SHP77 treated with DMSO at 0.1 percent for 48 hours (cell line): ENCODE measurements at regions not wholly inside any gene's neighbourhood (a gene's known extent, or its start where the extent isn't known, plus 50 kb on each side); places are given as distances from the start of the nearest gene placed in this dataset.
"Not testable (repeated sequence)": the region's sequence is repeated elsewhere in the genome, so short reads cannot be mapped to it uniquely, and the experiment has no call there.

Source experiments
- DNase-seq: peaks from one replicate; lab custom pipeline; 2025; lab: John Stamatoyannopoulos, UW

DNA sequence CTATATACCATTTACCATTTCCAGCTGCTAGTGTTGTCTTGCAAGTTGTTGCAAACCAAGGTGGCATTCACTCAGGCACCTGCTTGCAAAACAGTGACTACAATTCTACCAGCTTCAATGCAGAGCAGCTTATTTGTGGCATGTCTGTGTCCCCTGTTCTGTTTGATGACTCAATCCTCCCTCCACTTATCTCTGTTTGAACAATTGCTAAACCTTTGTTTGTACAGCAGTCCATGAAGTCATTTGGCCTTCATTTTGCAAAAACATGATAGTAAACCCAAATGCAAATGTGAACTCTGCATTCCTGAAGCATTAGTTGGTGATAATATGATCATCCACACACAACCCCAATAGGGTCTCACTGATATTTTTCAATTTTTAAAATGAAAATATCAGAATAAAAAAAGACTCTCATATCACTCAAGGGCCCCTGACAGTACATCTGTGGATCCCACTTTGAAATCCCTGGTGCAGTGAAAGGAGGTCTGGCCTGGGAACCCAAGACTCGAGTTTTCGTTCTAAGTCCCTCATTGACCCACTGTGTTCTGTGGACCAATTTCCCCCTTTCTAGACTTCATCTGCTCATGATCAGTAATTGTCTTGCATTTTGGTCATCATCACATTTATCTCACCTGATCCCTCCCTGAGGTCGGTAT, 425.4 kb downstream of the RPS24 start:
- peak; percentile 92 for DNase-seq

DNA sequence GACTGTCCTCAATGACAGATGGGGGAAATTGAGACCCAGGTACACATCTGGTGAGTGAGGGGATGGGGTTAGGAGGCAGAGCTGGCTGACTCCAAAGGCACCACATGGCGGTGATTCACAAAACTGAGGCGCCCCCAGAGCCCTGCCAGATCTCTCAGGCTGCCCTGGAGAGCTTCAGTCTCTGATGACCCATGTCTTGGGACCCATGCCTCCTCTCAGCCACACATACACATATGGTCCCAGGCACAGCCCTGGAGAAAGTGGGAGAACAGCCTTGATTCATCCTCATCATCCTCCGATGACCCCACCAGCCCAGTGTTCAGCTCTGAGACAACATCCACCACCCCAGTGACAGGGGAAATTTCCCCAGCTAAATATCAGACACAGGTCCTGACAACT, 426.0 kb downstream of the RPS24 start:
- DNase-seq = no peak

DNA sequence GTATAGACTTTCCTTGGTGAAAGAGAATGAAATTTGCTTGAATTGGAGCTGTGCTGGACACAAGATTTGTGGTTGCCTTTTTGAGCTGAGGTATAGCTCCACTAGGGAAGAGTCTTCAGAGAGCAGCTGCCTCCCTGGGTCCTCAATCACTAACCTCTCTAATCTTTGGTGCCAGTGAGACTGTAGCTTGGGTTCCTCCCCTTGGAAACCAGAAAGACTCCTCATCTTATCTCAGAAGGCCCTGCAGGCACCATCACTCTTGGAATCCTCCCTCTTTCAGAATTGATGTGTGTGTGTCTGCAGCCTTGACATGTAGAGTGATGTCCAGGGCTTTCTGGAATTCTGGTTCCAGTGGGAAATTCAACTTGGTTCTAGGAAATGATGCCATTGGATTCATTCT, 426.5 kb downstream of the RPS24 start:
- no peak for DNase-seq

DNA sequence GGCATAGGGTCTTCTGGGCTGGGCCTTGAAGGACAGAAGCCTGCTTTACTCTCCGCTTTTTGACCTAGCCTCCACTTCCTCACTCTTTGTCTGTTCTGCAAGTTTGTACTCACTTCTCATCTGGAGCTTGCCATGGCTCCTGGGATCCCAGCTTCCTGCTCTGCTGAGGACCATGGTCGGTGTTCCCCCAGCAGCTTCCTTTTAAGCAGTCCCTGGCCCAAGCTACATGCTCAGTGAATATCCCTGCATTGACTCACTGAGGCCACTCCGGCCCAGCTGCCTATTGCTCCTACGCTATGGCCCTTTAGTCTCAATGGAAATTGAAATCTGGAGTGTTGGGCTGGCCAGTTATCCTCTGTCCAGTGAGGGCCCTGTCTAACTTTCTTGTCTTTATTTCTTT, 427.7 kb downstream of the RPS24 start:
- no peak for DNase-seq

DNA sequence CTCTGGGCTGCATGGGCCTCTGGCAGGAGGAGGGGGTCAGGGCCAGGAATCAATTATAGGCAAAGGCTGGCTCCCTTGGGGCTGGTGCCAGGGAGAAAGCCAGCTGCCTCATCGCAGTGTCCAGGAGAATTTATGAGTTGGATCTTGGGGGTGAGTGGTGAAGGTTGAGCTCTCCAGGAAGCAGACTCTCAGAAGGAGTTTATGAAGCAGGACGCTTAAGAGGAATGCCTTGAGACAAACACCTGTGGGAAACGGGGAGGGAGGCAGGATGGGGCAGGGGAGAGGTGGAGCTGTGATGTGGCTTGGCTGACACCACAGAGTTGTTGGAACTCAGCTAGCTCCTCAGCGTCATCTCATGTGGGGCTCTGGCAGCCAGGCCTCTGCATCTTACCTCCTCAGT, 428.5 kb downstream of the RPS24 start:
- DNase-seq = no peak

DNA sequence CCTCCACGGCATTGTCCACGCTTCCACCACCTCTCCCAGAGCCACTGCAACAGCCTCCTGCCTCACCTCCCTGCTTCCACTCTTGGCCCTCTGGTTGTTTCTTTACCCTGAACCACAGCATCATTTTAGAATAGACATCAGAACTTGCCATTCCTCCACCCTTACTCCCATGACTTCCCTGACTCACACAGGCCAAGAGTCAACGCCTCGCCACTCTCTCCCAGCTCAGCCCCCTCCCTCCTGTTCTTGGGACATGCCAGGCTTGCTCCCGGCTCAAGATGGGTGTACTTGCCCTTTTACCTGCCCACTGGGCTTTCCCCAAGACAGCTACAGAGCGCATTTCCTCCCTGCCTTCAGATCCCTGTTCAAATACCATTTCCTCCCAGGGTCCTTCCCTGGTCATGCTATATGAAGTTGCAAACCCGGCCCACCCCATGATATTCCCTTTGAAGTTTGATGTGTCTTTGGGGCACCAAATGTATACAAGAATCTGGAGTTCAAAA, 429.1 kb downstream of the RPS24 start:
- no peak for DNase-seq

DNA sequence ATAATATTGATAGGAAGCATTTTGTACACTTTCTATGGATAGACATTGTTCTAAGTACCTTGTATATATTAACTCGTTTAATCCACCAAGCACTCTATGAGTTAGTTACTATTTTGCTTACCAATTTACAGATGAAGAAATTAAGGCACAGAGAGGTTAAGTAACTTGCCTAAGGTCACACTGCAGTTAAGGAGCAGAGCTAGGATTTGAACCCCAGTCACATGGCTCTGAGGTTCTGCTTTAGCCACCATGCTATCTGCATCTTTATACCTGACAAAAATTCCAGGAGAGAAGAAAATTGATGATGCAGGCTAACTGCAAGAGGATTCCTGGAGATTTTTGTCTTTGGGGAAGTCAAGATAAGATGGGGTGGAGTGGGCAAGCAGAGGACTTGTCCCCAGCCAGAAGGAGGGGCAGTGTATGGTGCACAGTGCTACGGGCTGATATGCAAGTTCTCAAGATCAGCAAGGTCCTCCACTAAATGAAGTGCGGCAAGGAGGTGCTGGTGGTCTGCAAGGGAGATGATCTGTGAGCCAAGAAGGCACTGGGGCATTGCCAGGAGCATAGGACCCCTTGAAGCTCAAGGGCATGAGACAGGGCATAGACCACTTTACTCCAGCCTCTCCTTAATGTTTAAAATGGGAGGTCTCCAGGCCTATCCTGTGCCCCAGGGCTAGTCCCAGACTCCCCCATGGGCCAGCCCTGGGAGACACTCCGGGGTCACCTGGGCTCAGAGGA, 430.6 kb downstream of the RPS24 start:
- DNase-seq = no peak

DNA sequence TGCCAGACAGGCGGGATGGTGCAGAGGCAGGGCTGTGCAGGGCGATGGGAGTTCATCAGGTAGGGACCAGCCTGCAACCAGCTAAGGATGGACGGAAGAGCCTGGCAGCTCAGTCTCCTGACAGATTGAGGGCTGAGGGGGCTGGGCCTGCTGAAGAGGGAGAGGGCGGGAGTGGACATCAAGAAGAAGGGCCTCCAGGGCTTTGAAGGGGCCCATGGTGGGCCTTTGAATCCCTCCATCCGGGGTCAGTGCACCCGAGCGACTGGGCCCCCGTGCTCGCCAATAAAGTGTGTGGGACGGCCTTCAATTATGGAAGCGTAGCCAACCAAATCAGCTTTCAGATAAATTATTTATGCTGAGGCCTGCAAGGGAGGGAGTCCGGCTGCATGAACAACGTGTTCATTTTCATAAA, 431.2 kb downstream of the RPS24 start:
- no peak for DNase-seq

DNA sequence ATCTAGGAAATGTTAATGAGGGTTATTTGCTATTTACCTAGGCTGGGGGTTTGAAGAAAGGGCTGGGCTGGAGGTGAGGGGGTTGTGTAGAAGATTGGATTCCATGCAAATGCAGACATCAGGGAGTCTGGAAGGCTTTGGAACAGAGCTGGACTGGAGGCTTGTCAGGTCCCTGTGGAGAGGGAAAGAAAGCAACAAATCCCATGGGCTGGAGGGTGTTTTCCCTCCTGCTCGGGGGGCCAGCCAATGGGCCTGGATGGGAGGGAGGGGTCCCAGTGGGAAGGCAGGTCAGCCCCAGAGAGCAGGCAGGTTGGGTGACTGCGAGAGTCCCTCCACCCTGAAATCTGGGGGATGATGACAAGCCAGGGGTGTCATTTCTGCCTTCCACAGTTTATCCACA, 431.8 kb downstream of the RPS24 start:
- DNase-seq = no peak

DNA sequence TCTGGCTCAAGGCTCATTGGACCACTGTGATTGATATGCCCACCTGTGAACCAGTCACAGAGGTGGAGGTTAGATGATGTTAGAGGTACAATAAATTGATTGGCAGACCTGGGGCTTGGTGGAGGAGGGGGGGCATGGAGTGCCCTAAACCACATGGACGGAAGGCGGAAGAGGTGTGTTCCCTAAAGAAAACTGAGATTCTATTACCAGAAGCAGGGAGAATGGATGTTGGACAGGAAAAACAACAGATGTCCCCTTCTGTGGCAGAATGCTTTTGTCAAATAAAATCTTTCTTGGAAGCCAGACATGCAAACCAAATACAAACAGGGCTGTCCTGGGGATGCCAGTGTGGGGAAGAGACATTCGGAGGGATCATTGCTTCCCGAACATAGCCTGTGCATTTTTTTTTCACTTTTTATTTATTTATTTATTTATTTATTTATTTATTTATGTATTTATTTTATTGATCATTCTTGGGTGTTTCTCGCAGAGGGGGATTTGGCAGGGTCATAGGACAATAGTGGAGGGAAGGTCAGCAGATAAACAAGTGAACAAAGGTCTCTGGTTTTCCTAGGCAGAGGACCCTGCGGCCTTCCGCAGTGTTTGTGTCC, 433.9 kb downstream of the RPS24 start:
- DNase-seq = no peak

DNA sequence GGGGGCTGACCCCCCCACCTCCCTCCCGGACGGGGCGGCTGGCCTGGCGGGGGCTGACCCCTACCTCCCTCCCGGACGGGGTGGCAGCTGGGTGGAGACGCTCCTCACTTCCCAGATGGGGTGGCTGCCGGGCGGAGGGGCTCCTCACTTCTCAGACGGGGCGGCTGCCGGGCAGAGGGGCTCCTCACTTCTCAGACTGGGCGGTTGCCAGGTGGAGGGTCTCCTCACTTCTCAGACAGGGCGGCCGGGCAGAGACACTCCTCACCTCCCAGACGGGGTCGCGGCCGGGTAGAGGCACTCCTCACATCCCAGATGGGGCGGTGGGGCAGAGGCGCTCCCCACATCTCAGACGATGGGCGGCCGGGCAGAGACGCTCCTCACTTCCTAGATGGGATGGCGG, 435.1 kb downstream of the RPS24 start:
- DNase-seq = not testable (repeated sequence)

DNA sequence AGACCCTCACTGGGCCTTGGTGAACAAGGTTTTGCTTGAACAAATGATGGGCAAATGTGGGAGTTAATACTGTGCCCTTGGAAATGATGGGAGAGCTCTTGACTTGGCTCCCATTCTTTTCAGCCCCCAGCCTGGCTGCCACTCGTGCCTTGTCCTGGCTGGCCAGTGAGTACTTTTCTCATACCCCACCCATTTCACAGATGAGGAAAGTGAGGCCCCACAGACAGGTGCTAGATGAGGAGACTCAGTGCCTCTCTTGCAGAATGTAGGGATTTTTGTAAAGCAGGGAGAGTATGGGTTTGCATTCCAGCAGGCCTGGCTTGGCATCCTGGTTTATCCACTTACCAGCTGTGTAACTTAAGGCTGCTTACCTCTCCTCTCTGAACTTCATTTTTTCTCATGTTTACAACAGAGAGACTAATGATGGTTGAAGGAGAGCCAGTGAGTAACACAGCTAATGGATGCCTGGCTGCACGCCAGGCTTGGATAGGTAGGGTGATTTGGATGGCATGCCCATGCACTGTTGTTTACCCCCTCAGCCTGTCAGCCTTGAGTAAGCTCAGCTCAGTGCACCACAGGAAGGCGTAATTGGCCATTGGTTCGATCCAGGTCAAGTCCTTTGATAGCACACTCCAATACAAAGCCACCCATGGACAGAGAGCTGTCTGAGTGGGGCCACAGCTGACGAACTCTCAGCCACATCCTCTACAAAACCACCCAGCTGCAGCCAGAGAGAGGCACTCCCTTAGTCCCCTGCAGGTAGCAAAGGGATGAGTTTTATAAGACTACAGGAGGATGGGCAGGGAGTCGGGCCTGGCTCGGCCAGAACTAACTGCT, 436.8 kb downstream of the RPS24 start:
- peak; percentile 72 for DNase-seq

DNA sequence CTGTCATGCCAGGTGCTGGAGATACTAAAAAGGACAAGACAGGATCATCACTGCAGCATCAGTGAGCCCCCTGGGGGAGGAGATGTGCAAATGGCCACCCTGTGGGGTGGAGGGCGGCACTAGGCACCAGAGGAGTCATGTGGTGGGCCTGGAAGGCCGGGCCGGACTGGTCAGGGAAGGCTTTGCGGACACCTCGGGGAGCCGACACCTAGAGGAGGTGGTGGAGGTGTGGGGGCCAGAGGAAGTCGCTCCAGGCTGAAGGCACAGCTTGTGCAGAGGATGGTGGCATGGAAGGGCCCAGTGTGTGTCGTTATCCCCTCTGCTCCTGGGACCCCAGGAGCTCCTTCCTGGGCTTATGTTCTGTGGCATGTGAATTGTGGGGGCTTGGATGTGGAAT, 437.7 kb downstream of the RPS24 start:
- DNase-seq = no peak

DNA sequence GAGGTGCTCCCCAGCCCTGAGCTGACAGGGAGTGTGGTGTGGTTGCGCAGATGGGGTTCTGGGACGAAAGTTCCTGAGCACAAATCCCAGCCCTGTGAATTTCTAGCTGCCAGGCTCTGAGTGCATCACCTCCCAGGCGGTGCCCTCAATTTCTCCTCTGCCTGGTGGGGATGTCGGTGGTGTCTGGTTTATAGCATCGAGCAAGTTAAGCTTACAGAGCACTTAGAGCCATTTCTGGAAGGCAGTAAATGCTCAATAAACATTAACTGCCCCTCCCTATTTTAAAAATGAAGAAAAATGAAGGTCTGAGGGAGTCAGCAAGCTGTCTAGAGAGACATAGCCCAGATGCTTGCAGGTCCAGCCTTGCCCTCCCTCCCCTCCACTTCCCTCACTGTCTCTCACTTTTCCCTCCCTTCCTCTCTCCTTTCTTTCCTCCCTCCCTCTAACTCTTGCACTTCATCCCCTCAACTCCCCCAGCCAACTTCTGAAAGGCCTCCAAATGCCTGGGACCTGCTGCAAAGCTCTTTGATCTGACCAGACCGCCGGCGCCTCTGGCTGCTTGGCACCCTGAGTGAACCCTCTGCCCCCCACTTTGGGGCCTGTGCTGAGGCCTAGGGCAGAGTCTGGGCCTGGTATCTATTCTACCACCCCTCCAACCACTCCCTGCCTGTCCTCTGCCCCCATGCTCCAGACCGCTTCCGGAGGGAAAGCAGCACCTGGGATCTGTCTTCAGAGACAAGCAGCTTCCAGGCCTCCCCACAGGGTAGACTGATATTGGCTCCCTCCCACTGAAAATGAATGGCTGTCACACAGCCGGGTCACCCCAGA, 438.3 kb downstream of the RPS24 start:
- no peak for DNase-seq

DNA sequence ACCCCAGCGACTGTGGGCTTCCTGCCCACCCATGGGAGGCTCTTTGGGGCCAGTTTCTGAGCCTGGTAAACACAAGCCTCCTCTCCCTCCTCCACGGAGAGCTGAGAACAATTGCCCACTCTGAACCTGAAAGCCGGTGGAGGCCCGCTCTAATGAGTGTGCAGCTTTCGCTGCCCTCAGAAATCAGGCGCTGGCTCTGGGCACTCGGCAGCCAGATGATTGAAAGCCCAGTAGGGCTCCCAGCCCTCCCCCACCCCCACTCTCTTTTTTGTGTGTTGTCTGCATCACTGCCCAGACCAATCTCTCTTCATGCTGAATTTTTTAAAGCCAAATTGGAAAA, 438.9 kb downstream of the RPS24 start:
- DNase-seq = no peak

DNA sequence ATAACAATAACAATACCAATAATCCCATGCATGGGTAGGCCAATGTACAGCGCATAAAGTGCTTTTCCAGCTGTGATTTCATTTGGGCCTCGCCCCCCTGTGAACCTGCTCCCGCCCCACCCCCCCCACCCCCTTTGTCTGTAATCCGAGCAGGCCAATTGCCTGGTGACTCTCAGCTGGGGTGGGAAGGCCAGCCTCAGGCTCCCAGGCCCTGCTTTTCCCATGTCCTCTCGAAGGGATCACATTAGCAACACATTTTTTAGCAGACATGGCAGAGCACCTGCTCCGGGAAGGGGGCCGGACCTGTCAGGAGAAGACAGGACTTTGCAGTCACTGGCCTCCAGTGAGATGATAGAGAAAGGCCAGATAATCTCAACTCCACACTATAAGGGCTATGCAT, 439.3 kb downstream of the RPS24 start:
- no peak for DNase-seq

DNA sequence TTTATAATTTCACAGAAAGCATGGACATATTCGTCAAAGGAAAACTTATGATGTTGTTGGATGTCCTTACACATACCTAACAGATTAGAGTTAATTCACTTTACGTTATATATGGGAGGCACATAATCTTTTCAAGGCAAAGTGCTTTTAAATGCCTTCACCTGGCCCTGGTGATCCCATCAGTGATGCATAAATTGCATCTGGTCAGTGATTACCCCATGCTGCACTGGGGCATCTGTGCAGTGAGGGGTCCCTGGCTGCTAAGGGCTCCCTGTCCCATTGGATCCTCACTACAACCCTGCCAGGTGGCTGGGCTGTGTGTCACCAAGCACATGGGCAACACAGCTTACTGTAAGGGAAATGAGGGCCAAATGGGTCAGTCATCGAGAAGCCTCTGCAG, 441.1 kb downstream of the RPS24 start:
- no peak for DNase-seq

DNA sequence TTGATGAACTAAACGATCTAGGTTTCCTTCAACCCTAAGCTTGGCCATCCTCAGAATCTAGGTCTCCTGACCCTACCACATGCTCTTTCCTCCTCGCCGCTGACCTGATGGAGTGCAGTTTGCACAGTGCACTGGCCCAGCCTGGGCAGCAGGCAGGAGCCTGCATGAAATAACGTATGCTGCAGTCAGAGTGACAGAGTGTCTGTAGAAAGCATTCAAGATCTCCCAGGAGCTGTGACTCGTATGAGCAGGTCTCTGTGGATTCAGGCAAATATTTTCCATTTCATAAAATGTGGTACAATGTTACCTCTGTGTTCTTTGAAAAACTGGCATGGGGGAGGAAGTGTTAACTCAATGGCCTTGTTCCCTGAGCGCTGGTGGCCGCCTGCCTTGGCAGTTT, 441.8 kb downstream of the RPS24 start:
- DNase-seq = no peak

DNA sequence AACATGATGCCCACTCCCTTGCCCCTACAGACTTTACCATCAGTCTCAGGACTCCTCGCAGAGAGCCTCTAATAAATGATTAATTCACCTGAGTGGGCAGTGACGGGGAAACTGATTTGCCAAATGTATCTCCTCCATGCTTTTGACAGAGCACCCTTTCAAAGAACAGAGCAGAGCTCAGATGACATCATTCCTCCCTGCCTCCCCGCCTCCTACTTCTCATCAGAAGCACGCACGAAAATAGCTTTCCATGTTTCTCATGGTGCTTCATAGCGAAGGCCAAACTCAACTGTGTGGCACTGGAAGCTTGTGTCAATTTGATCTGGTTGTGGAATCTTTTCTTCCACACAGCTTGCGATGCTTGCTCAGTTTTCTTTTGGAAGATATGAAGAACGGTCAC, 442.5 kb downstream of the RPS24 start:
- DNase-seq = no peak

DNA sequence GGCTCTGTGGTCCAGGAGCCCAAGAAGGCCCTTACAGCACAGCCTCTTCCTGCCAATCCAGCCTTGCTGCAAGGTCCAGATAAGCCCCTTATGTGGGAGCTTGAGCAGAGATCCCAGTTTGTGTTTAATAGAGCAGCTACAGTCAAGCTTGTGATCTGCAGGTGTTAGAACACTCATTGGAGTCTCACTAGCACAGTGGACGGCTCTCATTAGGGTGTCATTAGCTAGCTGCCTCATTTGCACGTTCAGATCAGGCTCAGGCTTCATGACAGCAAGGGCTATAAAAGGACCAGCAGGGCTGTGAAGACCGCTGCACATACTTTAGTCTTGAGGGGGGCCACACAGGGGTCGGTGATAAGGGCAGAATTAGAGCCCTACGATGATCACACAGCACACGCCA, 443.2 kb downstream of the RPS24 start:
- DNase-seq = no peak

DNA sequence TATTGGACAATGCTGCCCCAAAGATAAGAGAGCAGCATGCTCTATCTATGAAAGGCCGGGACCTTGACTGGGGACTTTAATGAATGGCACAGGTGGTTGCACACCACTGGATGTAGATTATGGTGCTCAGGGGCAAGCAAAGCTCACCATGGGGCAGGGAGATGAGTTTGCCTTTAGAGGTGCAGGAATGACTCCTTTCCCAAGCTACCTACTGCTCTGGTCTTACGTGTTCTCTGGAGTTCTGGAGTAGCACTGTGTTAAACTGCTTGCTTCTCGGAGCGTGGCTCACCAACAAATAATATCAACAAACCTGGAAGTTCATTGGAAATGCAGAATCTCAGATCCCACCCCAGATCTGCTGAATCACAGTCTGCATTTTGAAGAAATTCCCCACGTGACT, 445.3 kb downstream of the RPS24 start:
- no peak for DNase-seq

DNA sequence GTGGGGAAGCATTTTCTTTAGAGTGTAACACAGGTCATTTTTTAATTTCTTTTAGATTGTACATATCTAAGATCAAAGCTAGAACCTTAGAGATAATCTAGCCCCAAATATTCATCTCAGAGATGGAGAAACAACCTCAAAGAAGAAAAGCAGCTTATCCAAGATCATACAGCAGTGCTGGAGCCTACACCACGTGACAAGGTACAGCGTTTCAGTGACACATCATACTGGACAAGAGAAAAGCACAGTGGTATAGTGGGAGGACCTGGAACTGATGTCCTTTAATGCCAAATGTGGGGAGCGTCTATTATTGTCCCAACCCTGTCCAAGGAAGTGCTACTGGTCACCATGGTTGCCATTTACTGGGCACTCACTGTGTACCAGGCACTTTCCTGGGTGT, 445.8 kb downstream of the RPS24 start:
- no peak for DNase-seq
